Mesenchymal stem cell (in vitro differentiated cells and primary cell): ENCODE measurements at regions not wholly inside any gene's neighbourhood (a gene's known extent, or its start where the extent isn't known, plus 50 kb on each side); places are given as distances from the start of the nearest gene placed in this dataset.
A peak's percentile ranks its signal among the peaks of the same experiment; 100 is the strongest.

Experiments used
- DNase-seq: peaks from one replicate; pipeline ENCODE4 v3.0.0-alpha.2; 2013
- H2AFZ ChIP-seq: one replicate; pipeline ENCODE4 v1.6.1; 2013; ENCODE audit warnings: low read depth, mild to moderate bottlenecking, control low read depth, inconsistent platforms, low read length, moderate library complexity
- H2AK5ac ChIP-seq: 2 replicates; pipeline ENCODE4 v1.6.1; 2013; ENCODE audit warnings: low read length, moderate library complexity, mild to moderate bottlenecking, inconsistent platforms; ENCODE audit not compliant: severe bottlenecking
- H2BK120ac ChIP-seq: one replicate; pipeline ENCODE4 v1.6.1; 2013; ENCODE audit warnings: low read depth, mild to moderate bottlenecking, inconsistent platforms, low read length, moderate library complexity
- H2BK12ac ChIP-seq, 2 experiments: one replicate each; pipeline ENCODE4 v1.6.1; 2013; ENCODE audit warnings: inconsistent platforms in 2 of 2, low read length in 2 of 2, mild to moderate bottlenecking in 2 of 2, moderate library complexity in 2 of 2, control low read depth in 1 of 2
- H2BK15ac ChIP-seq: one replicate; pipeline ENCODE4 v1.6.1; 2013; ENCODE audit warnings: mild to moderate bottlenecking, low read depth, inconsistent platforms; ENCODE audit not compliant: poor library complexity, severe bottlenecking
- H2BK5ac ChIP-seq: 2 replicates; pipeline ENCODE4 v1.6.1; 2013; ENCODE audit warnings: low read depth, mild to moderate bottlenecking, low read length, control low read depth, inconsistent platforms; ENCODE audit not compliant: poor library complexity, severe bottlenecking
- H3K14ac ChIP-seq, 2 experiments: one replicate each; pipeline ENCODE4 v1.6.1; 2013; ENCODE audit warnings: inconsistent platforms in 2 of 2, low read length in 2 of 2, control low read depth in 1 of 2, mild to moderate bottlenecking in 1 of 2, moderate library complexity in 1 of 2
- H3K18ac ChIP-seq, 2 experiments: one replicate each; pipeline ENCODE4 v1.6.1; 2013; ENCODE audit warnings: inconsistent platforms in 2 of 2, low read length in 2 of 2, control low read depth in 1 of 2, low read depth in 1 of 2, mild to moderate bottlenecking in 1 of 2
- H3K23ac ChIP-seq, 2 experiments: one replicate each; pipeline ENCODE4 v1.6.1; 2013; ENCODE audit warnings: inconsistent platforms in 2 of 2, low read length in 2 of 2, mild to moderate bottlenecking in 2 of 2, moderate library complexity in 2 of 2, control low read depth in 1 of 2
- H3K27ac ChIP-seq: 2 replicates; pipeline ENCODE4 v1.5.1; 2013; ENCODE audit warnings: mild to moderate bottlenecking, moderate library complexity, low read length, control low read depth, inconsistent platforms; ENCODE audit not compliant: poor library complexity, severe bottlenecking
- H3K27me3 ChIP-seq, 2 experiments: 2 replicates each; pipeline versions ENCODE4 v1.6.1 to v1.7.0; 2013; ENCODE audit warnings: low read length in 2 of 2, mild to moderate bottlenecking in 2 of 2, moderate library complexity in 2 of 2, control low read depth in 1 of 2, inconsistent platforms in 1 of 2; ENCODE audit not compliant: control insufficient read depth in 1 of 2, insufficient read depth in 1 of 2
- H3K36me3 ChIP-seq, 2 experiments: 2 replicates each; pipeline versions ENCODE4 v1.6.1 to v1.7.0; 2013; ENCODE audit warnings: low read length in 2 of 2, control low read depth in 1 of 2, inconsistent platforms in 1 of 2, low read depth in 1 of 2, mild to moderate bottlenecking in 1 of 2; ENCODE audit not compliant: insufficient read depth in 2 of 2, control insufficient read depth in 1 of 2
- H3K4ac ChIP-seq, 2 experiments: one replicate each; pipeline ENCODE4 v1.6.1; 2013; ENCODE audit warnings: inconsistent platforms in 2 of 2, low read length in 2 of 2, mild to moderate bottlenecking in 2 of 2, moderate library complexity in 2 of 2, control low read depth in 1 of 2, low read depth in 1 of 2
- H3K4me1 ChIP-seq: 2 replicates; pipeline ENCODE4 v1.6.1; 2013; ENCODE audit warnings: low read depth, low read length, control low read depth; ENCODE audit not compliant: control insufficient read depth, insufficient read depth
- H3K4me2 ChIP-seq: 2 replicates; pipeline ENCODE4 v1.6.1; 2013; ENCODE audit warnings: low read length, mild to moderate bottlenecking, inconsistent platforms; ENCODE audit not compliant: poor library complexity, severe bottlenecking
- H3K4me3 ChIP-seq, 2 experiments: 2 replicates each; pipeline versions ENCODE4 v1.5.1 to v1.7.0; 2013; ENCODE audit warnings: low read length in 2 of 2, mild to moderate bottlenecking in 2 of 2, control low read depth in 1 of 2, low read depth in 1 of 2; ENCODE audit not compliant: insufficient read depth in 1 of 2
- H3K79me1 ChIP-seq: replicated peaks from 2 replicates; pipeline ENCODE4 v1.6.1; 2013; ENCODE audit warnings: mild to moderate bottlenecking, control low read depth, low read length, inconsistent platforms; ENCODE audit not compliant: poor library complexity, severe bottlenecking
- H3K9ac ChIP-seq: 2 replicates; pipeline ENCODE4 v1.7.0; 2013; ENCODE audit warnings: mild to moderate bottlenecking, low read length, moderate library complexity
- H3K9me3 ChIP-seq: 2 replicates; pipeline ENCODE4 v1.7.0; 2013; ENCODE audit warnings: mild to moderate bottlenecking, low read length; ENCODE audit not compliant: control insufficient read depth
- H4K8ac ChIP-seq: one replicate; pipeline ENCODE4 v1.6.1; 2013; ENCODE audit warnings: inconsistent platforms, mild to moderate bottlenecking, low read length, moderate library complexity
- H4K91ac ChIP-seq: one replicate; pipeline ENCODE4 v1.6.1; 2013; ENCODE audit warnings: mild to moderate bottlenecking, low read length, inconsistent platforms
- WGBS: methylation state at CpG from one replicate; pipeline ENCODE4 v1.1.7; 2013; ENCODE audit warnings: mixed read lengths; 5-methylcytosine and 5-hydroxymethylcytosine counted together

DNA sequence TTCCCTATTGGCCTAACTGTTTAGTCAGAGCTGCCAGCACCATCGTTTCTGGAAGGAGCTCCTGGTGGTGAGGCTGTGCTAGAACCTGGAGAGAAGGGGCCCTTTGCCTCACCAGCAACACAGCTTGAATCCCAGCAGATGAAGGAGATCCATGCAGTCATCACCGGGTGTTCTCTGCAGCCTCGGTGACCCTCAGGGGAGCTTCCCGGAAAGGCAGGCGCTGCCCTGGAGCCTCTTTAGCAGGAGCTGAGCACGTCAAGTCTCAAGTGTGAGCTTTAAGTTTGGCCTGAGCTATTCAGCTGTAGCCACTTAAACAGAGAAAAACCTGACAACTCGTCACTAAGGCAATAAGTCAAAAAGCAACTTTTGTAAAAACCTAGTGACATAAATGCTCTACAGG is 181.2 kb upstream of the FOXQ1 start:
- Histone ChIP-seq H4K91ac (no peak overlapping the region), H3K9me3 (no peaks in the 10 kb centered on the region), H3K4me1 (no peaks in the 10 kb centered on the region), H4K8ac (no peak overlapping the region), H3K4me3 (no peak overlapping the region), H2BK120ac (no peak overlapping the region), H2BK5ac (no peak overlapping the region), H3K36me3 (no peaks in the 10 kb centered on the region), H3K18ac (no peak overlapping the region), H3K27ac (no peak overlapping the region), H2BK15ac (no peak overlapping the region), H2AFZ (no peak overlapping the region), H3K4ac (peak overlapping the region in 1 of 2 experiments; percentile 24), H2AK5ac (no peak overlapping the region), H3K23ac (no peak overlapping the region), H3K79me1 (no peaks in the 10 kb centered on the region), H3K14ac (no peak overlapping the region), H2BK12ac (peak overlapping the region in 1 of 2 experiments; percentile 21), H3K27me3 (peaks cover 0 to 2% of the 10 kb centered on the region in 2 experiments), H3K4me2 (no peak overlapping the region), H3K9ac (no peak overlapping the region)
- peak; percentile 29 for DNase-seq
- 66% methylated on average over 7 of the region's 7 CpGs for WGBS

- Histone ChIP-seq H3K4ac (no peak overlapping the region), H2BK15ac (no peak overlapping the region), H2BK5ac (no peak overlapping the region), H2BK120ac (no peak overlapping the region), H2BK12ac (no peak overlapping the region), H3K9ac (no peak overlapping the region), H3K36me3 (no peaks in the 10 kb centered on the region), H3K4me3 (no peak overlapping the region), H3K4me2 (no peak overlapping the region), H3K14ac (no peak overlapping the region), H3K9me3 (no peaks in the 10 kb centered on the region), H3K79me1 (no peaks in the 10 kb centered on the region), H3K4me1 (no peaks in the 10 kb centered on the region), H4K8ac (no peak overlapping the region), H3K27ac (no peak overlapping the region), H2AK5ac (no peak overlapping the region), H4K91ac (no peak overlapping the region), H3K23ac (no peak overlapping the region), H2AFZ (no peak overlapping the region), H3K18ac (no peak overlapping the region), H3K27me3 (peaks cover 0 to 5% of the 10 kb centered on the region in 2 experiments)
- WGBS, result 84% methylated on average over 8 of the region's 8 CpGs
- peak; percentile 17 for DNase-seq
Observed at GRCh38 chr6:1129131-1129530, 182.8 kb upstream of the FOXQ1 start.

DNA sequence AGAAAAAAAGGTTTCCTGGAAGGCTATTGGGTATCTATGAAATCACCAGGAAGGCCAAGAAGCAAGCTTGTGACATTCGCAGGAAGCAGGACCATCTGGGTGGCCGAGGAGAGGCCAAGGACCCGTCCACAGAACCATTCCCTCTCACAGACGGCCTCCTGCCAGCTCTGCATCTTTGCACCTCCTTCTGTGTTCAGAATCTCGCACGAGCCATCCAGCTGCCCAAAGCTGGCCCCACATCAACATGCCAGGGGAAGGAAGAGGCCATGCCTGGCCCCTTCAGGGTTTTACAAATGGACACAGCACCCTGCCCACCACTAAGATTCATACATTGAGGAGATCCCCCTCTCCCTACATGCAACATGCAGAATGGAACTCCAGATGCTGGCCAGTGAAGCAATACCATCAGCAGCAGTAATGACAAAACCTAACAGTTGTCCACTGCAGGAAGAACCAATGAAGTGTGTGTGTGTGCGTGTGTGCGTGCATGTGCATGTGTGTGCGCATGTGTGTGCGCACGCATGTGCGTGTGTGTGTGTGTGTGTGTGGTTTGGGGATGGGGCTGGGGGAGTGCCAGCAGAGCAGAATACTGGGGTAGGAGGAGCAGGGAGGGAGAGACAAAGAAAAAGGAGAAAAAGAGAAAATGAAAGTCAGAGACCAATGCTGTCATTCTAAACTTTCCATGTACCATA is 184.2 kb upstream of the FOXQ1 start:
- Histone ChIP-seq H3K4me1 (no peaks in the 10 kb centered on the region), H2BK5ac (no peak overlapping the region), H3K23ac (no peak overlapping the region), H2AFZ (no peak overlapping the region), H3K79me1 (no peaks in the 10 kb centered on the region), H2BK120ac (no peak overlapping the region), H3K27ac (no peak overlapping the region), H2BK12ac (no peak overlapping the region), H3K4me2 (no peak overlapping the region), H3K9ac (no peak overlapping the region), H4K8ac (no peak overlapping the region), H3K18ac (no peak overlapping the region), H3K36me3 (no peaks in the 10 kb centered on the region), H2AK5ac (no peak overlapping the region), H3K27me3 (peaks cover 0 to 6% of the 10 kb centered on the region in 2 experiments), H3K14ac (no peak overlapping the region), H3K4ac (no peak overlapping the region), H4K91ac (no peak overlapping the region), H3K4me3 (no peak overlapping the region), H3K9me3 (no peaks in the 10 kb centered on the region), H2BK15ac (no peak overlapping the region)
- DNase-seq, result no peak
- WGBS, result 95% methylated on average over 12 of the region's 12 CpGs

- H3K4ac ChIP-seq, result no peak overlapping the region
- H3K9me3 ChIP-seq, result no peaks in the 10 kb centered on the region
- H2BK120ac ChIP-seq, result no peak overlapping the region
- no peaks in the 10 kb centered on the region for H3K79me1 ChIP-seq
- WGBS, result 87% methylated on average over 9 of the region's 9 CpGs
- no peak overlapping the region for H2AK5ac ChIP-seq
- H2BK12ac ChIP-seq, result no peak overlapping the region
- H3K4me3 ChIP-seq, result no peak overlapping the region
- no peak overlapping the region for H2BK15ac ChIP-seq
- H3K14ac ChIP-seq, result no peak overlapping the region
- DNase-seq, result no peak
- H3K23ac ChIP-seq, result no peak overlapping the region
- no peak overlapping the region for H4K8ac ChIP-seq
- H3K27ac ChIP-seq, result no peak overlapping the region
- H3K4me2 ChIP-seq, result no peak overlapping the region
- H4K91ac ChIP-seq, result no peak overlapping the region
- H3K18ac ChIP-seq, result no peak overlapping the region
- peaks cover 0 to 6% of the 10 kb centered on the region in 2 experiments for H3K27me3 ChIP-seq
- no peak overlapping the region for H2BK5ac ChIP-seq
- H2AFZ ChIP-seq, result no peak overlapping the region
- H3K36me3 ChIP-seq, result no peaks in the 10 kb centered on the region
- H3K4me1 ChIP-seq, result no peaks in the 10 kb centered on the region
- no peak overlapping the region for H3K9ac ChIP-seq
Observed at GRCh38 chr6:1127129-1127528, 184.8 kb upstream of the FOXQ1 start.
